ENCODE measurements at regions not wholly inside any gene's neighbourhood (a gene's known extent, or its start where the extent isn't known, plus 50 kb on each side); places are given as distances from the start of the nearest gene placed in this dataset.

DNA sequence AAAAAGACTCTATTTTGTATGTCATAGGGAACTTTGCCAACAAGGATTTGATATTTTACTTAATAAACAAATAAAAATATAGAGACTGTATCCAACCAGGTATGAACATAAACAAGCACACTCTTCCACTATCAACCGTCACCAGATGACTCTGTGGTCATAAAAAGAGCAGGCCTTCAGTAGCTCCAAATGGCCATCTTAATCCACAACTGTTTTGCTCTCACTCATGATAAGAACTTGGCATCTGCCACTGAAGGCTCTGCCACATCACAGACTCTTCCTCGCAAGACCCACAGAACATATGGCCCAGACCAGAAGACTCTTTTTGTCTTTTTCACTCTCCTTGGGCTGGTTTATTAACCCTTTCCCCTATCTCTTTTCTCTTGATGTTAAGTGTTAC is 98.7 kb upstream of the POM121L12 start:
- TF ChIP-seq CTCF (IDR thresholded peaks at IDR 0.05; ENCODE audit: low read depth, low read length, poor library complexity, severe bottlenecking) (no peak), EZH2phosphoT487 (IDR thresholded peaks at IDR 0.05; ENCODE audit: borderline replicate concordance, low read length) (no peak)

Measured in DOHH2 (cell line).